Upper lobe of right lung (tissue), 1 donor: ENCODE measurements at regions not wholly inside any gene's neighbourhood (a gene's known extent, or its start where the extent isn't known, plus 50 kb on each side); places are given as distances from the start of the nearest gene placed in this dataset.

Source experiments
- ATAC-seq: fragments of 200-7000 bp; cut with Tn5 transposase; one replicate; pipeline ENCODE4 v1.9.1; 2020; ENCODE audit warnings: mild to moderate bottlenecking, moderate library complexity
- DNase-seq: peaks from one replicate; pipeline ENCODE4 v3.0.0-alpha.2; 2020
- H3K27ac ChIP-seq: fragments of 200-600 bp; one replicate; pipeline ENCODE4 v1.8.0; 2022
- H3K27me3 ChIP-seq: fragments of 200-600 bp; one replicate; pipeline ENCODE4 v1.8.0; 2022; ENCODE audit warnings: mild to moderate bottlenecking
- H3K36me3 ChIP-seq: fragments of 200-600 bp; one replicate; pipeline ENCODE4 v1.8.0; 2022
- H3K4me1 ChIP-seq: fragments of 200-600 bp; one replicate; pipeline ENCODE4 v1.8.0; 2022
- H3K4me3 ChIP-seq: fragments of 200-600 bp; one replicate; pipeline ENCODE4 v1.8.0; 2022; ENCODE audit warnings: mild to moderate bottlenecking
- H3K9me3 ChIP-seq: fragments of 200-600 bp; one replicate; pipeline ENCODE4 v1.8.0; 2022
- intact Hi-C: fragments of 100-400 bp; cut with DNase I; formaldehyde crosslinking; loops from one replicate; pipeline ENCODE4 v1.11.0; 2022
- TF ChIP-seq, protein P1 (sequence below): fragments of 200-600 bp; IDR thresholded peaks from one replicate; pipeline ENCODE4 v1.8.0; 2022; ENCODE audit warnings: antibody characterized with exemption
- donor health status: DM: no; HTN: yes; CAD: no; lungs with severe emphysema.

DNA sequence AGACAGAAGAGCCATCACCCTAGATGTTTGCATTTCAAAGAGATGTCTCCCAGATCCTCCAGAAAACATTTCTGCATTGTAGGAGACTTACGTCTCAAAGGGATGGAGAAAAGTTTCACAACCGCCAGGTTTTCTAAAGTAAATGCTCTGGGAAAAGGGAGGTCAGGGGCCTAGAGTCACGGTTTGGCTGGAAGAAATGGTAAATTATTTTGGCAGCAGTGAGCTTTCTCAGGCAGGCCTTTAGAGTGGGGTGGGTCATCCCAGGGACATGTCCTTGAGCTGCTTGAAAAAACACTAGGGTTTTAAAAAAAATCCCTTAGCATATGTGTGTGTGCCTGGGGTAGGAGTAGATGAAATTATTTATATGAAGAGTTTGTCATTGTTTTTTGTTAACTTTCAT, 728.8 kb downstream of the TYW1 start:
- TF ChIP-seq, protein P1, sequence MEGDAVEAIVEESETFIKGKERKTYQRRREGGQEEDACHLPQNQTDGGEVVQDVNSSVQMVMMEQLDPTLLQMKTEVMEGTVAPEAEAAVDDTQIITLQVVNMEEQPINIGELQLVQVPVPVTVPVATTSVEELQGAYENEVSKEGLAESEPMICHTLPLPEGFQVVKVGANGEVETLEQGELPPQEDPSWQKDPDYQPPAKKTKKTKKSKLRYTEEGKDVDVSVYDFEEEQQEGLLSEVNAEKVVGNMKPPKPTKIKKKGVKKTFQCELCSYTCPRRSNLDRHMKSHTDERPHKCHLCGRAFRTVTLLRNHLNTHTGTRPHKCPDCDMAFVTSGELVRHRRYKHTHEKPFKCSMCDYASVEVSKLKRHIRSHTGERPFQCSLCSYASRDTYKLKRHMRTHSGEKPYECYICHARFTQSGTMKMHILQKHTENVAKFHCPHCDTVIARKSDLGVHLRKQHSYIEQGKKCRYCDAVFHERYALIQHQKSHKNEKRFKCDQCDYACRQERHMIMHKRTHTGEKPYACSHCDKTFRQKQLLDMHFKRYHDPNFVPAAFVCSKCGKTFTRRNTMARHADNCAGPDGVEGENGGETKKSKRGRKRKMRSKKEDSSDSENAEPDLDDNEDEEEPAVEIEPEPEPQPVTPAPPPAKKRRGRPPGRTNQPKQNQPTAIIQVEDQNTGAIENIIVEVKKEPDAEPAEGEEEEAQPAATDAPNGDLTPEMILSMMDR: no peak
- Histone ChIP-seq H3K27ac (no peak overlapping the region), H3K9me3 (no peaks in the 10 kb centered on the region), H3K4me3 (no peak overlapping the region), H3K36me3 (no peaks in the 10 kb centered on the region), H3K27me3 (no peaks in the 10 kb centered on the region), H3K4me1 (no peaks in the 10 kb centered on the region)
- ATAC-seq (no peak), DNase-seq (no peak)
- intact Hi-C loops: no loop called here

DNA sequence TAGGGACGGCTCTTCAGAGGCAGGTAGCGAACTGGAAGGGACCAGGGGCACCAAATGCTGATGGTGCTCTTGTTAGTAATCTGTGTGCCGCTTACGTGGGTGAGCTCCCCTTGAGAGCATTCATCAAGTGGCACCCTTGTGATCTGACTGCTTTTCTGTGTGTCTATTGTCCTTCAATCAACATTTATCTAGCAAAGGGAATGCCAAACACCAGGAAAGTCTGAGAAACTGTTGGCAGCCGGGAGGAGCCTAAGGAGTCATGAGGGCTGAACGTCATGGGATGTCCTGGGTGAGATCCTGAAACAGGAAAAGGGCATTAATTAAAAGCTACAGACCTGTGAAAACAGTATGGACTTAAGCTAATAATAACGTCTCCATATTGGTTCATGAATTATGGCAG, 733.1 kb downstream of the TYW1 start:
- Histone ChIP-seq H3K36me3 (no peaks in the 10 kb centered on the region), H3K27ac (no peak overlapping the region), H3K9me3 (no peaks in the 10 kb centered on the region), H3K4me3 (no peak overlapping the region), H3K27me3 (no peaks in the 10 kb centered on the region), H3K4me1 (no peaks in the 10 kb centered on the region)
- no peak for ATAC-seq
- intact Hi-C loops: no loop called here
- no peak for DNase-seq
- TF ChIP-seq, protein P1: no peak

DNA sequence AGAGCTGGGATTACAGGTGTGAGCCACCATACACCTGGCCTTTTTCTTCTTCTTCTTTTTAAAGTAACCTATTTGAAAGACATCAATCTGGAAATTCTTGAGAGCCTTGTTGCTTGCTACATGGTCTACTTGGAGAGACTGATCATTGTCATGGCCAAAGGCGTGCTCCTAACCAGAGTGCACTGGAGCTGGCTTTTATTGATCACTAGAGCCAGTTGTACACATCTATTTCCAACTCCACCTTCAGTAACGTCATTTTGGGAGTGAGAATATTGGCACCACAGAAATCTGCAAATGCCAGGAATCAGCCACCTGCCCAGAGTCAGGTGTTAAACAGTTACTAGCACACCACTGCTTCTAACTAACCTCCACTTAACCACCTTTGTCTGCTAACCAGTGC, 735.1 kb downstream of the TYW1 start:
- intact Hi-C loops: no loop called here
- no peaks in the 10 kb centered on the region for H3K9me3 ChIP-seq
- H3K4me1 ChIP-seq: no peaks in the 10 kb centered on the region
- H3K36me3 ChIP-seq: no peaks in the 10 kb centered on the region
- no peak for DNase-seq
- TF ChIP-seq, protein P1: no peak
- H3K27ac ChIP-seq: no peak overlapping the region
- no peaks in the 10 kb centered on the region for H3K27me3 ChIP-seq
- ATAC-seq: no peak
- no peak overlapping the region for H3K4me3 ChIP-seq

DNA sequence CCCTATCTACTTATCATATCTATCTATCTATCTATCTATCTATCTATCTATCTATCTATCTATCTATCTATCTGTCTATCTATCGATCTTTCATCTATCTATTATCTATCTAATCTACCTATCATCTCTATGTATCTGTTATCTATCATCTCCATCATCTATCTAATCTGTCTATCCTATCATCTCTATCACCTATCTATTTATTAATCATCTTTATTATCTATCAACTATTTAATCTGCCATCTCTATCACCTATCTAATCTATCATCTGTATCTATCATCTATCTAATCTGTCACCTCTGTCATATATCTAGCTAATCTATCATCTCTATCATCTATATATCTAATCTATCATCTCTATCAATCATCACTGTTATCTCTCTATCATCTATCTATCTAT, 736.3 kb downstream of the TYW1 start:
- intact Hi-C loops: no loop called here

DNA sequence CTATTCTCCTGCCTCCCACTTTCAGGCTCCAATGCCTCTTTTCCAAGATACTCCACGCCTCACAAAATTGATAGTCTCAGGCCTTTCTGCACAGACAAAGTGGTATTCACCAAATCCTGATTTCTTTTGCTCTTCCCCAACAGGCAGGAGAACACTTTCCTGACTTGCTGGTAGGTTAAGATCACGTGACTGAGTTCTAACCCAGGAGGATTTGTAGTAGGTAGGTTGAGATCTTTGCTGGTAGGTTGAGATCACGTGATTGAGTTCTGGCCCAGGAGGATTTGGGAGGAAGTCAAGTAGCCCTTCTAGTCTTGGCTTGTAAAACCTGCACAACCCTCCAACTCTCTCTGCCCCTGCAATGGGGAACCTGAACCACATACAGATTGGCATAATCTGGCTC, 741.5 kb downstream of the TYW1 start:
- Histone ChIP-seq H3K27me3 (no peaks in the 10 kb centered on the region), H3K9me3 (no peaks in the 10 kb centered on the region), H3K27ac (no peak overlapping the region), H3K36me3 (no peaks in the 10 kb centered on the region), H3K4me3 (no peak overlapping the region), H3K4me1 (no peaks in the 10 kb centered on the region)
- intact Hi-C loops: no loop called here
- TF ChIP-seq, protein P1: no peak
- ATAC-seq (no peak), DNase-seq (no peak)

More for the DNA sequence above, 736.3 kb downstream of the TYW1 start:
- DNase-seq (no peak), ATAC-seq (no peak)
- Histone ChIP-seq H3K9me3 (no peaks in the 10 kb centered on the region), H3K4me1 (no peaks in the 10 kb centered on the region), H3K4me3 (no peak overlapping the region), H3K27me3 (no peaks in the 10 kb centered on the region), H3K36me3 (no peaks in the 10 kb centered on the region), H3K27ac (no peak overlapping the region)
- TF ChIP-seq, protein P1: no peak

DNA sequence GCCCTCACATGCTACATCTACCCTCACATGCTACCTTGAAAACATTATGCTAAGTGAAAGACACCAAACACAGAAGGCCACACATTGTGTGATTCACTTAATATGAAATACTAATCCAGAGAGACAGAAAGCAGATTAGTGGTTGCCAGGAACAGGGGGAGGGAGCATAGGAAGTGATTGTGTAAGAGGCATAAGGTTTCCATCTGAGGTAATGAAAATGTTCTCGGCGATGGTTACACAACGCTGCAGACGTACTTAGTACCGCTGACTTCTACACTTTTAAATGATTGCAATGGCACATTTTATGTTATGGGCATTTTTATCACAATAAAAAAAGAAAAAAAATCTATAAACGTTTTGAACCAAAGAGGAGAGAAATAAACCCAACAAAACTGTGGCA, 742.3 kb downstream of the TYW1 start:
- peak; percentile 81 for ATAC-seq
- DNase-seq: no peak
- Histone ChIP-seq H3K4me1 (no peaks in the 10 kb centered on the region), H3K27me3 (no peaks in the 10 kb centered on the region), H3K9me3 (no peaks in the 10 kb centered on the region), H3K4me3 (no peak overlapping the region), H3K27ac (no peak overlapping the region), H3K36me3 (no peaks in the 10 kb centered on the region)
- intact Hi-C loops: no loop called here
- TF ChIP-seq, protein P1: no peak
